PC-3 (cell line): ENCODE measurements at regions not wholly inside any gene's neighbourhood (a gene's known extent, or its start where the extent isn't known, plus 50 kb on each side); places are given as distances from the start of the nearest gene placed in this dataset.

Experiments used
- ATAC-seq: fragments of 200-7000 bp; cut with Tn5 transposase; 2 replicates; pipeline ENCODE4 v1.9.1; 2020; ENCODE audit warnings: mild to moderate bottlenecking, moderate library complexity
- BruUV-seq: library from RNA; stranded (reverse); fragments of 400-500 nt; replicated peaks from 2 replicates; lab custom pipeline; 2021; lab: Mats Ljungman, UMichigan
- CTCF ChIA-PET: fragments of 300-600 bp; sonication (Branson Sonifier 250); formaldehyde crosslinking; loops from one replicate; lab custom pipeline; 2022; ENCODE audit warnings: antibody characterized with exemption; lab: Charles Lee
- POLR2A ChIA-PET: fragments of 300-600 bp; sonication (Branson Sonifier 250); formaldehyde crosslinking; loops from one replicate; lab custom pipeline; 2022; ENCODE audit warnings: antibody characterized with exemption; ENCODE audit not compliant: unreplicated experiment; lab: Charles Lee
- DNase-seq: peaks from one replicate; pipeline ENCODE4 v3.0.0-alpha.2; 2015
- H2AFZ ChIP-seq: fragments of 300-600 bp; sonication (generic); 2 replicates; pipeline ENCODE4 v1.6.0; 2016; ENCODE audit warnings: antibody characterized with exemption, low read length
- H3F3A ChIP-seq: fragments of 300-600 bp; sonication (generic); one replicate; pipeline ENCODE4 v1.6.0; 2017; ENCODE audit warnings: antibody characterized with exemption, low read length, control low read depth, mild to moderate bottlenecking; ENCODE audit not compliant: unreplicated experiment
- H3K27ac ChIP-seq: fragments of 300-600 bp; sonication (generic); 2 replicates; pipeline ENCODE4 v1.5.1; 2016; ENCODE audit warnings: mild to moderate bottlenecking, low read length
- H3K27me3 ChIP-seq: fragments of 300-600 bp; sonication (generic); 2 replicates; pipeline ENCODE4 v1.6.1; 2016; ENCODE audit warnings: low read length, mixed read lengths
- H3K36me3 ChIP-seq: fragments of 300-600 bp; sonication (generic); 2 replicates; pipeline ENCODE4 v1.6.1; 2016; ENCODE audit warnings: low read depth, mixed run types, low read length, mixed read lengths
- H3K4me1 ChIP-seq: fragments of 300-600 bp; sonication (generic); 2 replicates; pipeline ENCODE4 v1.5.1; 2016; ENCODE audit warnings: low read length; ENCODE audit not compliant: insufficient read depth
- H3K4me2 ChIP-seq: fragments of 300-600 bp; sonication (generic); 2 replicates; pipeline ENCODE4 v1.6.0; 2016; ENCODE audit warnings: low read length
- H3K4me3 ChIP-seq: fragments of 300-600 bp; sonication (generic); 2 replicates; pipeline ENCODE4 v1.5.1; 2016; ENCODE audit warnings: mild to moderate bottlenecking, low read length, mixed read lengths
- H3K79me2 ChIP-seq: fragments of 300-600 bp; sonication (generic); 2 replicates; pipeline ENCODE4 v1.6.1; 2017; ENCODE audit warnings: low read length, mixed read lengths
- H3K9ac ChIP-seq: fragments of 300-600 bp; sonication (generic); 2 replicates; pipeline ENCODE4 v1.6.0; 2016; ENCODE audit warnings: mild to moderate bottlenecking, low read length
- H3K9me2 ChIP-seq: fragments of 300-600 bp; sonication (generic); replicated peaks from 2 replicates; pipeline ENCODE4 v1.6.1; 2016; ENCODE audit warnings: mixed run types, low read length, mixed read lengths
- H3K9me3 ChIP-seq: fragments of 300-600 bp; sonication (generic); 2 replicates; pipeline ENCODE4 v1.6.1; 2016; ENCODE audit warnings: low read length, mixed read lengths
- H4K20me1 ChIP-seq: fragments of 300-600 bp; sonication (generic); 2 replicates; pipeline ENCODE4 v1.6.1; 2016; ENCODE audit warnings: low read length, mixed read lengths
- EZH2 ChIP-seq: fragments of 300-600 bp; sonication (generic); IDR thresholded peaks from one replicate; pipeline ENCODE4 v1.6.1; 2017; ENCODE audit warnings: antibody characterized with exemption, mild to moderate bottlenecking, low read length; ENCODE audit not compliant: unreplicated experiment
- EZH2phosphoT487 ChIP-seq: fragments of 300-600 bp; sonication (generic); IDR thresholded peaks from 2 replicates; pipeline ENCODE4 v1.6.1; 2018; ENCODE audit warnings: mild to moderate bottlenecking, antibody characterized with exemption, low read length, borderline replicate concordance
- intact Hi-C: fragments of 100-400 bp; cut with micrococcal nuclease; formaldehyde crosslinking; loops from 2 replicates; pipeline ENCODE4 v1.9.0; 2023
- TF ChIP-seq, protein P1 (sequence below): fragments of 300-600 bp; sonication (generic); conservative IDR thresholded peaks from 2 replicates; pipeline ENCODE4 v1.5.1; 2017; ENCODE audit warnings: antibody characterized with exemption, low read depth, mild to moderate bottlenecking, low read length

GRCh38 chr17:53548252-53548651 is 274.5 kb upstream of the KIF2B start:
- ChIA-PET POLR2A (no interaction called here), CTCF (no interaction called here)
- BruUV-seq = no TSS peak
- DNase-seq (no peak), ATAC-seq (no peak)
- peaks cover 33% of the 10 kb centered on the region for H3K9me3 ChIP-seq
- no peaks in the 10 kb centered on the region for H4K20me1 ChIP-seq
- no peaks in the 10 kb centered on the region for H3K79me2 ChIP-seq
- TF ChIP-seq EZH2 (no peak), EZH2phosphoT487 (no peak)
- TF ChIP-seq, protein P1, sequence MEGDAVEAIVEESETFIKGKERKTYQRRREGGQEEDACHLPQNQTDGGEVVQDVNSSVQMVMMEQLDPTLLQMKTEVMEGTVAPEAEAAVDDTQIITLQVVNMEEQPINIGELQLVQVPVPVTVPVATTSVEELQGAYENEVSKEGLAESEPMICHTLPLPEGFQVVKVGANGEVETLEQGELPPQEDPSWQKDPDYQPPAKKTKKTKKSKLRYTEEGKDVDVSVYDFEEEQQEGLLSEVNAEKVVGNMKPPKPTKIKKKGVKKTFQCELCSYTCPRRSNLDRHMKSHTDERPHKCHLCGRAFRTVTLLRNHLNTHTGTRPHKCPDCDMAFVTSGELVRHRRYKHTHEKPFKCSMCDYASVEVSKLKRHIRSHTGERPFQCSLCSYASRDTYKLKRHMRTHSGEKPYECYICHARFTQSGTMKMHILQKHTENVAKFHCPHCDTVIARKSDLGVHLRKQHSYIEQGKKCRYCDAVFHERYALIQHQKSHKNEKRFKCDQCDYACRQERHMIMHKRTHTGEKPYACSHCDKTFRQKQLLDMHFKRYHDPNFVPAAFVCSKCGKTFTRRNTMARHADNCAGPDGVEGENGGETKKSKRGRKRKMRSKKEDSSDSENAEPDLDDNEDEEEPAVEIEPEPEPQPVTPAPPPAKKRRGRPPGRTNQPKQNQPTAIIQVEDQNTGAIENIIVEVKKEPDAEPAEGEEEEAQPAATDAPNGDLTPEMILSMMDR = no peak
- no peaks in the 10 kb centered on the region for H3K27me3 ChIP-seq
- no peak overlapping the region for H3K4me3 ChIP-seq
- no peaks in the 10 kb centered on the region for H3K36me3 ChIP-seq
- no peak overlapping the region for H3K27ac ChIP-seq
- no peaks in the 10 kb centered on the region for H3F3A ChIP-seq
- intact Hi-C loops = no loop called here
- no peak overlapping the region for H3K4me2 ChIP-seq
- H3K4me1 ChIP-seq = no peaks in the 10 kb centered on the region
- no peak overlapping the region for H3K9ac ChIP-seq
- H3K9me2 ChIP-seq = no peaks in the 10 kb centered on the region
- no peak overlapping the region for H2AFZ ChIP-seq

DNA sequence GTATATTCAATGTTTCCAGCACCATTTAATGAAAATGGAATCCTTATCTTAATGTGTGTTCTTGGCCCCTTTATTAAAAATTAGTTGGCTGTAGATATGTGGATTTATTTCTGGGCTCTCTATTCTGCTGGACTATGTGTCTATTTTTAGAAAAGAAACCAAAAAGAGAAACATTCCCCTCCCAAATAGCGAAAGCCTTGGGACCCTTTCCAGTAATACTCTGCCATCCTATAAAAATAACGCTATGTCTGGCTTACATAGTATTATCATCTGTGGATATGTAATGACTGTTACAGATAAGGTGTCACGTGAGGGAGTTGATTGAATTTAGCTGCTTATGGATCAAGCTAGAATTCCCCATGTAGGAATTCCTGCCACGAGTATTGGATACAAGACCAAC is 279.3 kb upstream of the KIF2B start:
- DNase-seq = no peak
- no peaks in the 10 kb centered on the region for H4K20me1 ChIP-seq
- H3K27me3 ChIP-seq = no peaks in the 10 kb centered on the region
- no peak overlapping the region for H3K9ac ChIP-seq
- no peak overlapping the region for H3K4me3 ChIP-seq
- H3F3A ChIP-seq = no peaks in the 10 kb centered on the region
- no peak overlapping the region for H2AFZ ChIP-seq
- H3K36me3 ChIP-seq = no peaks in the 10 kb centered on the region
- intact Hi-C loops = no loop called here
- no peak for ATAC-seq
- H3K4me2 ChIP-seq = no peak overlapping the region
- peaks cover 15% of the 10 kb centered on the region for H3K9me3 ChIP-seq
- no peaks in the 10 kb centered on the region for H3K4me1 ChIP-seq
- CTCF ChIA-PET = no interaction called here
- no TSS peak for BruUV-seq
- no peaks in the 10 kb centered on the region for H3K9me2 ChIP-seq
- H3K79me2 ChIP-seq = no peaks in the 10 kb centered on the region
- TF ChIP-seq, protein P1 = no peak
- TF ChIP-seq EZH2phosphoT487 (no peak), EZH2 (no peak)
- POLR2A ChIA-PET = no interaction called here
- H3K27ac ChIP-seq = no peak overlapping the region

DNA sequence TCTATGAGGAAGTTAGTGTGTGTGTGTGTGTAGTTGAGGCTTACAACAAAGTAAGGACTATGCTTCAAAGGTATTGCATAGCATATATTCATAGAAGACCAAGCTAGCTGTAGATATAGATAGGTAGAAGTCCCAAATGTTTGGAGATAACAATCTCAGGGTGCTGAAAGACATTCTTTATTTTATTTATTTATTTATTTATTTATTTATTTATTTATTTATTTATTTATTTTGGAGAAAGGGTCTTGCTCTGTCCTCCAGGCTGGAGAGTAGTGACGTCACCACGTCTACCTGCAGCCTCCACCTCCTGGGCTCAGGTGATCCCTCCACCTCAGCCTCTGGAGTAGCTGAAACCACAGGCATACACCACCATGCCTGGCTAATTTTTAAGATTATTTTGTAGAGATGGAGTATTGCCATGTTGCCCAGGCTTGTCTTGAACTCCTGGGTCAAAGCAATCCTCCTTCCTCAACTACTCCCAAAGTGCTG is 284.6 kb upstream of the KIF2B start:
- Histone ChIP-seq H3K4me3 (no peak overlapping the region), H3K4me1 (no peaks in the 10 kb centered on the region), H3K4me2 (no peak overlapping the region), H3K36me3 (no peaks in the 10 kb centered on the region), H2AFZ (no peak overlapping the region), H3K79me2 (no peaks in the 10 kb centered on the region), H3K27me3 (no peaks in the 10 kb centered on the region), H4K20me1 (no peaks in the 10 kb centered on the region; the same call in 1 of the 2 replicates), H3K27ac (no peak overlapping the region), H3K9me2 (no peaks in the 10 kb centered on the region), H3F3A (no peaks in the 10 kb centered on the region), H3K9me3 (peaks cover 14% of the 10 kb centered on the region), H3K9ac (no peak overlapping the region)
- ChIA-PET POLR2A (no interaction called here), CTCF (no interaction called here)
- BruUV-seq = no TSS peak
- intact Hi-C loops = no loop called here
- no peak for ATAC-seq
- TF ChIP-seq, protein P1 = no peak
- no peak for TF ChIP-seq EZH2
- TF ChIP-seq EZH2phosphoT487 = no peak
- no peak for DNase-seq
